T1000 (cell line): ENCODE measurements at regions not wholly inside any gene's neighbourhood (a gene's known extent, or its start where the extent isn't known, plus 50 kb on each side); places are given as distances from the start of the nearest gene placed in this dataset.
"Not testable (repeated sequence)": the region's sequence is repeated elsewhere in the genome, so short reads cannot be mapped to it uniquely, and the experiment has no call there.

Experiments
- DNase-seq: peaks from one replicate; lab custom pipeline; 2025; ENCODE audit warnings: mixed read lengths; lab: John Stamatoyannopoulos, UW

- DNase-seq = no peak
Measured at GRCh38 chr12:125503128-125503527, 437.9 kb downstream of the AACS start.

- no peak for DNase-seq
Measured at GRCh38 chr12:125509195-125509594, 444.0 kb downstream of the AACS start.

GRCh38 chr12:125512541-125513298 lies 447.5 kb downstream of the AACS start:
- DNase-seq = no peak

DNA sequence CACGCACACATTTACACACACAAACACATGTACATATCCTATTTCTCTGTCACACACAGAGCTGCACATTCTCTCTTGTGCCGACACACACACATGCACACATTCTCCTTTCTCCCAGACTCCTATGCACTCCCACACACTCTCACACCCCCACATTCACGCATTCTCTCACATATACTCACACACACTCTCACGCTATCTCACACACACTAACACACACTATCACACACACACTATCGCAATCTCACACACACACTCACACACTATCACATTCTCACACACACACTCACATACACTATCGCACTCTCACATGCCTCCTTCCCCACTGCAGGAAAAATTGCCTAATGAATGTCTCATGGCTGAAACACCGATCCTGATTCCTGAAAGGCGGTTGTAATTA lies 450.7 kb downstream of the AACS start:
- no peak for DNase-seq

GRCh38 chr12:125518074-125518473 lies 452.8 kb downstream of the AACS start:
- peak; percentile 2 for DNase-seq

- DNase-seq = no peak
Measured at GRCh38 chr12:125519026-125519651, 453.9 kb downstream of the AACS start.

DNA sequence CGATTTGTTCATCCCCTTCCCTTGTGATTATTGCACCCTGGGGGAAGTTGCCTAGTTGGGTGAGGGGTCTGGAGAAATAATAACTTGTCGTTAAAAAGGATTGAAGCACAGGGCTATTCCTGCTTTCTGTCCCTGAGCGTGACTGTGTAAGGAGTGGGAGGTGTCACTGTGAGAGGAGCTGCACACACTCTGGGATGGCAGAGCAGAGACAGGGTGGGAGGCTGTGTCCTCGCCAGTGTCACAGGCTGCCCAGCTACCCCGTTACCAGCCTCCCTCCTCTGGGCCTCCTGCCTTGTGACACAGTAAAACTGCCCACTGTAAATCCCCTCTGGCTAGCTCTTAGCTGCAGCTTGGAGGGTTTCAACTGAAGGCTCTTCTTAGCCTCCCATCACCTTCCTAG lies 460.6 kb downstream of the AACS start:
- no peak for DNase-seq

GRCh38 chr12:125528281-125528680 lies 463.0 kb downstream of the AACS start:
- DNase-seq = no peak

GRCh38 chr12:125530201-125530600 lies 465.0 kb downstream of the AACS start:
- no peak for DNase-seq

DNA sequence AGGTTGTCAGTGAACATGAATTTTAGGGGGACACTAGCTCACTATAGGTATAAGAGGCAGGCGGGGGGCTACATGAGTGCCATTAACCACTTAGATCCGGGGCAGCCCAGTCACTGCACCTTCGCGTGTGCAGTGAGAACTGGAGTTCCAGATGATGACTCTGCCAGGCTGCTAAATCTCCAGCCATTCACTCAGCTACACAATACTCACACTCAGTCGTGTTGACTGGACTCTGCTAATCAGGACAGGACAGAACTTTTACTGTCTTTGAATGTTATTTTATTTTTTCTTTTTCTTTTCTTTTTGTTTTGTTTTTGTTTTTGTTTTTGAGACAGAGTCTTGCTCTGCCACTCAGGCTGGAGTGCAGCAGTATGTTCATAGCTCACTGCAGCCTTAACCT lies 465.6 kb downstream of the AACS start:
- no peak for DNase-seq

DNA sequence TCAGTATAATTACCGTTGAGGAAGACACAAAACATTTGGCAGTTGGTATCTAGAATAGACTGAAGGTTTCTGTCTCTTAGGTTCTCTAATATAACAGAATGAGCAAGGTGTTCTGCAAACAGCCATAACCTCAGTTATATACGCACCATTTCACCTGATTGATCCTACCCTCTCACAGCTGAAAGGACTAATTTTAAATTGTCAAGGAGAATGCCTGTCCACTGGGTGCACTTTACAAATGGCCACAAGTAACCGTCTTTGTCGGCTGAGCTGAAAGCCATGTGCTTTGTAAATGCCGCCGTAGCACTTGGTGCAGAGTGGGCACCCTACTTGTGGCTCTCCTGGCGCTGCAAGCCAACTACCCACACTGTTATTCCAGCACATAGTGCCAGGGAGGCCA lies 466.3 kb downstream of the AACS start:
- DNase-seq = no peak

- DNase-seq = peak; percentile 29
Measured at GRCh38 chr12:125533434-125534029, 468.3 kb downstream of the AACS start.

GRCh38 chr12:125538401-125539199 lies 473.4 kb downstream of the AACS start:
- DNase-seq = no peak

GRCh38 chr12:125540580-125541204 lies 475.5 kb downstream of the AACS start:
- DNase-seq = no peak

- peak; percentile 54 for DNase-seq
Measured at GRCh38 chr12:125544960-125545359, 479.7 kb downstream of the AACS start.

DNA sequence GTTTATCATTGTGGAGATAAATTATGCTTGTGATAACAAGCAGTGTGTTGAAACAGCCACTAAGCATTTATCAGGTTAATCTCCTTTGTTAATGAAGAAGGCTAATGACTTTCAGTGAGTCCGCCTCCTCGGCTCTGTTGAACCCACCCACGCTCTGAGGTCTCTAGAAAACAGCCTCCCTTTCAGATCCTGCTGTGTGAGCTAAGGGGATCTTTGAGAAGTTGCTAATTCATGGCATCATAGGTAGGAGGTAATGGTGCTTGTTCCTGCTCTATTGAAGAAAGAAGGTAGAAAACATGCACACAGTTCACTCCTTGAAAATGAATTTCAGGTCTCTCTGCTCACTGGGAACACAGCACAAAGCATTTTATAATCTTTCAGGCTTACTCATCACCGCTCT lies 483.9 kb downstream of the AACS start:
- DNase-seq = no peak

DNA sequence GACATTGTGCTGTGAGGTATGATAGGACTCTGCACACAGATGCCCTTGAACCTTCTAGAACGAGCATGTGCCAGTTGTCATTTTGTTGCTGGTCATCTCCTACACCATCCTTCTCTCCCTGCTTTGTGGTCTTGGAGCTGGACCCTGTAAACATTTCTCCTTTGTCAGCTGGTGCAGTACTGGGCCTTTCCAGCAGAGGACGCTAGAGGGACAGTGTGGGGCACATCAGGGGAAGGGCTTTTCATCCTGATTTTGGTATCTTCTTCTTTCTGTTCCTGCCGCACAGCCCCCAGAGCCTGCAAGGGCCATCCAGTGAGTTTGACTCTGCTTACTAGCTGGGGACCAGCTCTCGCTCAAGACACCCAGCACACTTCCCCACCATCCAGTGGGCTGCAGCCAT lies 484.6 kb downstream of the AACS start:
- DNase-seq = no peak

GRCh38 chr12:125552295-125552694 lies 487.1 kb downstream of the AACS start:
- DNase-seq = no peak

DNA sequence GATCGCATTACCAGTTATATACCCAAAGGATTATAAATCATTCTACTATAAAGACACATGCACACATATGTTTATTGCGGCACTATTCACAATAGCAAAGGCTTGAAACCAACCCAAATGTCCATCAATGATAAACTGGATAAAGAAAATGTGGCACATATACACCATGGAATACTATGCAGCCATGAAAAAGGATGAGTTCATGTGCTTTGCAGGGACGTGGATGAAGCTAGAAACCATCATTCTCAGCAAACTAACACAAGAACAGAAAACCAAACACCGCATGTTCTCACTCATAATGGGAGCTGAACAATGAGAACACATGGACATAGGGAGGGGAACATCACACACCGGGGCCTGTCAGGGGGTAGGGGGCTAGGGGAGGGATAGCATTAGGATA lies 495.8 kb downstream of the AACS start:
- not testable (repeated sequence) for DNase-seq

DNA sequence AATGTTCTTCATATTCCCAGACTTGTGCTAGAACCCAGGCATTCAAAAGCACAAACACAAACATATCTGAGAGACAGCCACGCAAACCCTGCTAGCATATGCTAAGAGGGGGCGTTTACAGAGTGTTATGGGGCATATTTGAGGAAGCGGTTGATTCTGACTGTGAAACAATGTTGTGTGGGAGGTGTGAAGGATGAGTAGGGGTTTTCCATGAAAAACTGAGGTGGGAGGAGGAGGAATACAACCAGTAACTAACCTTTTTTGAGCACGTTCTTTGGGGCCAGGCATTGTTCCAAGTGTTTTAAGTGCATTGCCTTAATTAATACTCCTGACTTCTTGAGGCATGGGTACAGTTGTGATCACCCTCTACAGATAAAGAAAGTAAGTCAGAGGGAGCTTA lies 499.5 kb downstream of the AACS start:
- DNase-seq = no peak

DNA sequence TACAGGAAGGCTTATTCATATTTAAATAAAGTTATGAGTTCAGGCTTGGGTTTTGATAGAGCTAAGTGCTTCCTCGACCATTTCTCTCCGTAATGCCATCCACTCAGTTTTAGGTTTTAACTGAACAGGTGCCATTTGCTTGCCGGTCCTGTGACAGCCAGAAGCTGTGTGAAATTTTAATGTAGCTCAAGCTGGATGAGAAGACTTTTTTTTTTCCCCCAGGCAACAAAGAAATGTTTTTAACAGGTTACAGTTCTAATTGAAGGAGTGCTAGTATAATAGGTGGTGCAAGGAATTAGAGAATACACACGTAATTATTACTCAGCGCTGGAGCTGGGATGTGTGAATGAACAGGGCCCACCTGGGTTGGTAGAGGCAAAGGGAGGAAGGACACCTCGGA lies 502.3 kb downstream of the AACS start:
- no peak for DNase-seq

DNA sequence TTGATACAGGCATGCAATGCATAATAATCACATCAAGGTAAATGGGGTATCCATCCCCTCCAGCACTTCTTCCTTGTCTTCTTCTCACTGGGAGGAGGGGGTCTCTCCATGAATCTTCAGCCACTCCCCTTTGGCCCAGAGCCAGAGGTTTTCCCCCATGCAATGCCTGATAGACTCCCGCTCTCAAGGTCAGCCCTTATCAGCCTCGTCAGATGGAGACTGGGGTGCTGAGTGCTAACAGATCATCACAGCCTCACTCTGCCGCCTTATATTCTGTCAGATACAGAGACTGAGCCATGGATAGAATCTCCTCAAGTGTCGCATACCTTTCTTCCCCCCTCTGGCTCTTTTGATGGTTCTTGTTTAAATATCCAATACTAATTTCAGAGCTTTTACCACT lies 503.1 kb downstream of the AACS start:
- no peak for DNase-seq
